ENCODE measurements at regions not wholly inside any gene's neighbourhood (a gene's known extent, or its start where the extent isn't known, plus 50 kb on each side); places are given as distances from the start of the nearest gene placed in this dataset.

- no peak for DNase-seq (ENCODE audit: low read depth)
- H3K4me3 ChIP-seq (ENCODE audit: low read depth, low read length) = no peak overlapping the region
- TF ChIP-seq MAX (IDR thresholded peaks at IDR 0.05; ENCODE audit: low read depth, low read length) (no peak), POLR2A (IDR thresholded peaks at IDR 0.05; ENCODE audit: extremely low read depth, insufficient read length) (no peak), MYC (IDR thresholded peaks at IDR 0.05; ENCODE audit: low read depth, low read length) (no peak), CTCF (IDR thresholded peaks at IDR 0.05; ENCODE audit: low read depth, low read length) (no peak)
These were observed 290.7 kb downstream of the PRELID2 start for GRCh38 chr5:145544401-145544800.

- no peak overlapping the region for H3K4me3 ChIP-seq (ENCODE audit: low read depth, low read length)
- DNase-seq (ENCODE audit: low read depth) = no peak
- no peak for TF ChIP-seq POLR2A (IDR thresholded peaks at IDR 0.05; ENCODE audit: extremely low read depth, insufficient read length)
- TF ChIP-seq MAX (IDR thresholded peaks at IDR 0.05; ENCODE audit: low read depth, low read length) = no peak
- no peak for TF ChIP-seq CTCF (IDR thresholded peaks at IDR 0.05; ENCODE audit: low read depth, low read length)
- TF ChIP-seq MYC (IDR thresholded peaks at IDR 0.05; ENCODE audit: low read depth, low read length) = no peak
These were observed 291.2 kb downstream of the PRELID2 start for GRCh38 chr5:145543968-145544367.

- TF ChIP-seq CTCF (IDR thresholded peaks at IDR 0.05; ENCODE audit: low read depth, low read length) (no peak), MAX (IDR thresholded peaks at IDR 0.05; ENCODE audit: low read depth, low read length) (no peak), MYC (IDR thresholded peaks at IDR 0.05; ENCODE audit: low read depth, low read length) (no peak), POLR2A (IDR thresholded peaks at IDR 0.05; ENCODE audit: extremely low read depth, insufficient read length) (no peak)
- DNase-seq (ENCODE audit: low read depth) = no peak
- no peak overlapping the region for H3K4me3 ChIP-seq (ENCODE audit: low read depth, low read length)
These were observed 294.8 kb downstream of the PRELID2 start for GRCh38 chr5:145540375-145540774.

GRCh38 chr5:145539201-145539600 lies 295.9 kb downstream of the PRELID2 start:
- no peak for TF ChIP-seq POLR2A (IDR thresholded peaks at IDR 0.05; ENCODE audit: extremely low read depth, insufficient read length)
- H3K4me3 ChIP-seq (ENCODE audit: low read depth, low read length) = no peak overlapping the region
- DNase-seq (ENCODE audit: low read depth) = no peak

GRCh38 chr5:145536133-145536532 lies 299.0 kb downstream of the PRELID2 start:
- TF ChIP-seq POLR2A (IDR thresholded peaks at IDR 0.05; ENCODE audit: extremely low read depth, insufficient read length) (no peak), MAX (IDR thresholded peaks at IDR 0.05; ENCODE audit: low read depth, low read length) (no peak), MYC (IDR thresholded peaks at IDR 0.05; ENCODE audit: low read depth, low read length) (no peak), CTCF (IDR thresholded peaks at IDR 0.05; ENCODE audit: low read depth, low read length) (no peak)
- H3K4me3 ChIP-seq (ENCODE audit: low read depth, low read length) = no peak overlapping the region
- no peak for DNase-seq (ENCODE audit: low read depth)

GRCh38 chr5:145531038-145531734 lies 304.0 kb downstream of the PRELID2 start:
- DNase-seq (ENCODE audit: low read depth) = no peak
- TF ChIP-seq MYC (IDR thresholded peaks at IDR 0.05; ENCODE audit: low read depth, low read length) = no peak
- no peak for TF ChIP-seq CTCF (IDR thresholded peaks at IDR 0.05; ENCODE audit: low read depth, low read length)
- TF ChIP-seq MAX (IDR thresholded peaks at IDR 0.05; ENCODE audit: low read depth, low read length) = no peak
- no peak overlapping the region for H3K4me3 ChIP-seq (ENCODE audit: low read depth, low read length)

Data from NB4 (cell line).